ENCODE measurements at regions not wholly inside any gene's neighbourhood (a gene's known extent, or its start where the extent isn't known, plus 50 kb on each side); places are given as distances from the start of the nearest gene placed in this dataset.
"Not testable (repeated sequence)": the region's sequence is repeated elsewhere in the genome, so short reads cannot be mapped to it uniquely, and the experiment has no call there.

DNA sequence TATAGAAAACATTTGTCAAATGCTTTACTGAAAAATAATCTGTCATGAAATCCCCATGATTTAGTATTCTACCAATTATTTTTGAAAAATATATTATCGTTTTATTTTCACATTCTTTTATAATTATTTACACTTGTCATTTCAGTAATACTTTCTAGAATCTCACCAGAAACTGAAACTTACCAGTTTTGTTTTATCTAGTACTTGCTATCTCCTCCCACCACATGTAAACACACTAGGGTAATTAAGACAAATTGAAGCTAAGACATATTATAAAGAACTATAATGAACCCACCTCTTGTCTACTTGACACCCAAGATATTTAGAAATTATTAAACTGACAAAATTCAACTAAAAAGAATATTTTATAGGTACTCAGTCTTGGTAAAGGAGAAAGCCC is 51.5 kb upstream of the GRM3 start:
- DNase-seq = no peak

DNA sequence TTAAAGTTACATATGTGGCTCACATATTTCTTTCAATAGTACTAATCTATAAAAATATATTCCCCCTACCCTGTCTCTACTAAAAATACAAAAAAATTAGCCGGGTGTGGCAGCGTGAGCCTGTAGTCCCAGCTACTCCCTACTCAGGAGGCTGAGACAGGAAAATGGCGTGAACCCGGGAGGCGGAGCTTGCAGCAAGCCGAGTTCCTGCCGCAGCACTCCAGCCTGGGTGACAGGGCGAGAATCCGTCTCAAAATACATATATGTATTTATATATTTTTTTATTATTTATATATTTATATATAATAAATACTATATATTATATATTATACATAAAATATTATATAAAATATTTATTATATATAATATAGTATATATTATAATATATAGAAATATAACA is 69.7 kb upstream of the GRM3 start:
- no peak for DNase-seq

DNA sequence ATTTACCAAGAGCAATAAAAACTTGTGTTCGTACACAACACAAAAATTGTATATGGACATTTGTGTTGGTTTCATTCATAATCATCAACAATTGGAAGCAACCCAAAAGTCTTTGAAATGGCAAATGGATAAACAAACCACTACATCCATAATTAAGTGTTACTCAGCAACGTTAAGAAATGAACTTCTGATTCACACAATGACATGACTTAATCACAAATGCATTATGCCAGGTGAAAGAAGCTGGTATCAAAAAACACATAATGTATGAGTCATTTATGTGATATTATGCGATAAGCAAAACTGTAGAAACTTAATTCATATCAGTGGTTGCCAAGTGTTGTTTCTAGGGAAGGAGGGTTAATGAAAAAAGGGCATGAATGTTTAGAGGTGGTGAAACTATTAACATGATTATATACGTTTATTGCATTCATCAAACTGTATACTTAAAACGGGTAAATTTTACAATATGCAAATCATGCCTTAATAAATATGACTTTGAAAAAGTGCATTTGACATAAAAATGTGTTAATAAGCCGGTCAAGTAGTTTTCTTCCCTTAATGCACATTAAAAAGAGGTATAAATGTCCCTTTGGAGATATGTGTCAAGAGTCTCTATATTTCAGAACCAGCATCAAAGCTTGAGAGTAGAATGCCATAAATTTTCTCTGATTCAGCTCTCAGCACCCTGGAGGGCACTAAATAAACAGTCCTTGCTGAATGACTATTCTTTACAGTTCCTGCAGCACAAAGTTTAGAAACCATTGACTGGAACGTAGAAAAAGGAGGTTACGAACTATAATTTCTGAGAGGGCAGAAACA is 84.8 kb upstream of the GRM3 start:
- no peak for DNase-seq

DNA sequence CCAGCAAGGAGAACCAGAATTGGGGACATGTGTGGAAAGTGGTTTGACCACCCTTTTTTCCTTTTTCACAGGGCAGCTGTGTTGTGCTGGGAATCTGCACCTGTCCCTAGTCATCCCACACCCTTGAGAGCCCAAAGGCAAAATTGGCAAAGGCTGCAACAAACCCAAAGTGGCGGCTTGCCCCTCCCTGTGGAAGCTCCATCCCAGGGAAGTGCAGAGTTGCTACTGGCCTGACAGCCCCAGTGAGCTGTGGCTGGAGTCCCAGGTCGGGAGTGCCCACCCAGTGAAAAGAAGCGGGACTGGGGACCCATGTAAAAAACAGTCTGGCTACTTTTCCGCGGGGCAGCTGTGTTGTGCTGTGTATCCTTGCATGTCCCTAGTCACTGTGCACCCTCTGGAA is 109.1 kb upstream of the GRM3 start:
- DNase-seq = no peak

DNA sequence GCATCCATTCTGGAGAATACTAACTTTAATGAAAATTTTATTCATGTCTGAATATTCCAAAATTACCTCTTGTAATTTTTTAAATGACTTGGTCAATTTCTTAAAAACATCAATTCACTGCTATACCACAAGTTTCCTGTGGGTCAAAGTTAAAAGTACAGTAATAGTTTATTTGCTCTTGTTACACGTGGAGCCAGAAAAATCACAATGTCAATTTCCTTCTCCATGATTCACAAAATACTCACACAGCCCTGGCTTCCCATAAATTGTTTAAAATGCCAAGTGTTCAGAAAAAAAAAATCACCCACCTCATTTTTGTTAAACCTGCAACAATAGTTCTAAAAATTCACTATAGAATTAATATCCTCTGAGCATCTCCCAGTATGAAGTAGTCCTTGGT is 139.5 kb upstream of the GRM3 start:
- DNase-seq = no peak

GRCh38 chr7:86499986-86500385 is 143.7 kb upstream of the GRM3 start:
- DNase-seq = no peak

DNA sequence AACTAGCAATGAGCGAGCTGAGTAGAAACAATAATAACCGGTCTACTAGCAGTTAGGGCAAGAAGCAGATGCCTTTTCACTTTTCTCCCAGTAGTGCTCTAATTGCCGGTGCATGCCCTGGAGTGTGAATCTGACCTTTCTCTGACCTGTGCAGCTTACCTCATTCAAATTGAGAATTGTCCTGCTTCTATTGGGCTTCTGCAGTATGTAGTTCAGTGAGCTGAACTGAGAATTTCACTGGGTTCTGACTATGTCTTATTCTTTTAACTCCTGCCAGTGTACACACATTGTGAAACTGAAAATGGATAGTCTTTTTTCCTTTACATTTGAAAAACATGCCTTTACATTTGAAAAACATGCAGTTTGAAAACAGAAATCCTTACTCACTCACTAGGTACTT is 157.9 kb upstream of the GRM3 start:
- no peak for DNase-seq

DNA sequence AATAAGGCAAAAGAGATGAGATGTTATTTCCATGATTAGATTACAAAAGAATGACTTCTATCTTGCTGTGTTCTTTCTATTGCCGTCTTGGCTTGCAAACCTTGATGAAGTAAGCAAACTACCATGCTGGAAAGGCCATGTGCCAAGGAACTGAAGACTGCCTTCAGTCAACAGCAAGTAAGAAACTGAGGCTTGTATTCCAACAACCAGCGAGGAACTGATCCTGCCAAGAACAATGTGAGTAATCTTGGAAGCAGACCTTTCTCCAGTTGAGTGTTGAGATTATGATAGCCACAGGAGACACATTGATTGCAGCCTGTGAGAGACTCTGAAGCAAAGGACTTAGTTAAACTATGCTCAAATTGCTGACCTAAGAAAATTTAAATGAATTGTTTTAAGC is 164.6 kb upstream of the GRM3 start:
- no peak for DNase-seq

GRCh38 chr7:86477343-86477935 is 166.3 kb upstream of the GRM3 start:
- DNase-seq = no peak

DNA sequence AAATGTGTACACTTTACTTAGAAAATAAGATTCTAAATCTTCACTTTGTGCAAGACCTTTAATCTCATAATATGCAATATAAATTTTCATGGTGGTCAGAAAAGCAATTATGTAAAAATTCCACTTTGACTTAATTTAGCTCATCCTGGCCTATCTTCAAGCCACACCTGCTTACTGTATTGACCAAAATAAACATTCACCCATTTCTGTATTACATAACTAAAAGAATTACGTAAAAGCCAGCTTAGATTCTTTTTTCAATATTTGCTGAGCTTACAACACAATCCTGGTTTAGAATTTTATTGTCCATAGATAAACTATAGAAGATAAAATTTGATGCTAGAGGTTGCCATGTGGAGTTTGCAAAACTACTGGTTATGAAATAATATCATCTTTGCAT is 172.9 kb upstream of the GRM3 start:
- no peak for DNase-seq

- DNase-seq = no peak
These were observed 173.9 kb upstream of the GRM3 start for GRCh38 chr7:86469680-86470295.

- DNase-seq = no peak
These were observed 189.0 kb upstream of the GRM3 start for GRCh38 chr7:86454753-86455152.

- DNase-seq = no peak
These were observed 190.3 kb upstream of the GRM3 start for GRCh38 chr7:86453454-86453853.

GRCh38 chr7:86448856-86449255 is 194.9 kb upstream of the GRM3 start:
- no peak for DNase-seq

- DNase-seq = no peak
These were observed 198.4 kb upstream of the GRM3 start for GRCh38 chr7:86445285-86445684.

- DNase-seq = no peak
These were observed 199.5 kb upstream of the GRM3 start for GRCh38 chr7:86444245-86444644.

DNA sequence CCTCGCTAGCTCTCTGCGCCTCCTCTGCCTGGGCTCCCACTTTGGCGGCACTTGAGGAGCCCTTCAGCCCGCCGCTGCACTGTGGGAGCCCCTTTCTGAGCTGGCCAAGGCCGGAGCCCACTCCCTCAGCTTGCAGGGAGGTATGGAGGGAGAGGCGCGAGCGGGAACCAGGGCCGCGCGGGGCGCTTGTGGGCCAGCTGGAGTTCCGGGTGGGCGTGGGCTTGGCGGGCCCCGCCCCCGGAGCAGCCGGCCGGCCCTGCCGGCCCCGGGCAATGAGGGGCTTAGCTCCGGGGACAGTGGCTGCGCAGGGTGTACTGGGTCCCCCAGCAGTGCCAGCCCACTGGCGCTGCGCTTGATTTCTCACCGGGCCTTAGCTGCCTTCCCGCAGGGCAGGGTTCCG is 203.3 kb upstream of the GRM3 start:
- peak; percentile 9 for DNase-seq

- no peak for DNase-seq
These were observed 205.7 kb upstream of the GRM3 start for GRCh38 chr7:86437951-86438450.

GRCh38 chr7:86431761-86432160 is 211.9 kb upstream of the GRM3 start:
- DNase-seq = no peak

GRCh38 chr7:86411814-86412213 is 231.9 kb upstream of the GRM3 start:
- DNase-seq = no peak

GRCh38 chr7:86407291-86407690 is 236.4 kb upstream of the GRM3 start:
- no peak for DNase-seq

DNA sequence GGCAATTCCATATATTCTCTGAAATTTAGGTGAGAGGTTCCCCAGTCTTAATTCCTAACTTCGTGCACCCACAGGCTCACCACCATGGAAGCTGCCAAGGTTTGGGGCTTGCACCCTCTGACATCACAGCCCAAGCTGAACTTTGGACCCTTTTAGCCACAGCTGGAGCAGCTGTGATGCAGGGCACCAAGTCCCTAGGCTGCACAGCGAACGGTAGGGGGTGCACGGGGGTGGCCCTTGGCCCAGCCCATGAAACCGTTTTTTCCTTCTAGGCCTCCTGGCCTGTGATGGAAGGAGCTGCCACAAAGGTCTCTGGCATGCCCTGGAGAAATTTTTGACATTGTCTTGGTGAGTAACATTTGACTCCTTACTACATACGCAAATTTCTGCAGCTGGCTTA is 251.9 kb upstream of the GRM3 start:
- DNase-seq = no peak

DNA sequence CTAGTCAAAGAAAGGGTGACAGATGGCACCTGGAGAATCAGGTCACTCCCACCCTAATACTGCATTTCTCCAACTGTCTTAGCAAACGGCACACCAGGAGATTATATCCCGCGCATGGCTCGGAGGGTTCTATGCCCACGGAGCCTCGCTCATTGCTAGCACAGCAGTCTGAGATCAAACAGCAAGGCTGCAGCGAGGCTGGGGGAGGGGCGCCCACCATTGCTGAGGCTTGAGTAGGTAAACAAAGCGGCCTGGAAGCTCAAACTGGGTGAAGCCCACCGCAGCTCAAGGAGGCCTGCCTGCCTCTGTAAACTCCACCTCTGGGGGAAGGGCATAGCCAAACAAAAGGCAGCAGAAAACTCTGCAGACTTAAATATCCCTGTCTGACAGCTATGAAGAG is 268.1 kb upstream of the GRM3 start:
- DNase-seq = not testable (repeated sequence)

DNA sequence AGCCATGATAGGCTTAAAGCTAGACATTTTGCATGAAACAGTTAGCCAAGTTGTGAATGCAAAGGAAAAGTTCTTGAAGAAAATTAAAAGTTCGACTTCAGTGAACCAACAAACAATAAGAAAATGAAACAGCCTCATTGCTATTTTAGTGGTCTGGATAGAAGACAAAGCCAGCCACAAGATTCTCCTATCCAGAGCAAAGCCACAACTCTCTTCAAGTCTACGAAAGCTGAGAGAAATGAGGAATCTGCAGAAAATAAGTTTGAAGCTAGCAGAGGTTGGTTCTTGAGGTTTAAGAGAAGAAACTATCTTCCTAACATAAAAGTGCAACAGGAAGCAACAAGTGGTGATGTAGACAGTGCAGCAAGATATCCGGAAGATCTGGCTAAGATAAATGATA is 271.4 kb upstream of the GRM3 start:
- no peak for DNase-seq
